Kidney (tissue), 13 donors: ENCODE measurements at regions not wholly inside any gene's neighbourhood (a gene's known extent, or its start where the extent isn't known, plus 50 kb on each side); places are given as distances from the start of the nearest gene placed in this dataset.

Source experiments
- DNase-seq, 5 donors: peaks; one replicate each; pipeline ENCODE4 v3.0.0-alpha.2; 2013 to 2020
- FAIRE-seq: peaks from 2 replicates; lab custom pipeline; 2012; peaks lifted over from hg19 to GRCh38; lab: Jason Lieb, UNC
- H3K27ac ChIP-seq, 2 donors: one replicate each; pipeline ENCODE4 v1.7.0; 2013; ENCODE audit warnings: low read depth in 2 of 2, low read length in 2 of 2, inconsistent platforms in 1 of 2
- H3K27me3 ChIP-seq: one replicate; pipeline ENCODE4 v1.7.1; 2013; ENCODE audit warnings: low read length, inconsistent platforms; ENCODE audit not compliant: control insufficient read depth, insufficient read depth
- H3K36me3 ChIP-seq, 3 donors: one replicate each; pipeline versions ENCODE4 v1.7.0 to v1.7.1; 2013; ENCODE audit warnings: low read length in 3 of 3, control low read depth in 1 of 3, inconsistent platforms in 1 of 3; ENCODE audit not compliant: insufficient read depth in 3 of 3, control insufficient read depth in 2 of 3
- H3K4me1 ChIP-seq, 3 donors: one replicate each; pipeline versions ENCODE4 v1.7.0 to v1.7.1; 2013; ENCODE audit warnings: low read length in 3 of 3, inconsistent platforms in 1 of 3, low read depth in 1 of 3; ENCODE audit not compliant: control insufficient read depth in 2 of 3, insufficient read depth in 2 of 3
- H3K4me3 ChIP-seq, 3 donors: one replicate each; pipeline versions ENCODE4 v1.7.0 to v1.8.1; 2013; ENCODE audit warnings: low read length in 3 of 3, control low read depth in 1 of 3, inconsistent platforms in 1 of 3
- H3K9ac ChIP-seq, 3 donors: one replicate each; pipeline versions ENCODE4 v1.7.0 to v1.7.1; 2013; ENCODE audit warnings: low read length in 3 of 3, control low read depth in 1 of 3, inconsistent platforms in 1 of 3
- H3K9me3 ChIP-seq, 3 donors: one replicate each; pipeline versions ENCODE4 v1.7.0 to v1.7.1; 2013; ENCODE audit warnings: low read length in 3 of 3, control low read depth in 1 of 3, inconsistent platforms in 1 of 3; ENCODE audit not compliant: control insufficient read depth in 2 of 3, insufficient read depth in 1 of 3
- intact Hi-C: fragments of 100-400 bp; cut with DNase I; formaldehyde crosslinking; loops from one replicate; pipeline ENCODE4 v1.11.1; 2022
- TF ChIP-seq, protein P1 (sequence below): IDR thresholded peaks from 3 replicates; pipeline ENCODE4 v1.5.1; 2012; ENCODE audit warnings: mild to moderate bottlenecking, moderate library complexity, borderline replicate concordance; ENCODE audit not compliant: insufficient read depth; ENCODE audit errors: extremely low read depth
- donor health status: control.
- donor health status: control.
- donor health status: control.
- donor health status: control.
- donor health status: control.
- donor health status: DM: yes; HTN: yes; CAD: no.
- donor health status: Normal renal cell carcinoma (clear cell type).

GRCh38 chr11:111081021-111081511, 164.5 kb upstream of the POU2AF2 start:
- FAIRE-seq (no peak), DNase-seq (peak in 3 of 5 donors; percentile 41 to 81 (median 68))
- no peak overlapping the region for H3K9ac ChIP-seq
- TF ChIP-seq, protein P1, sequence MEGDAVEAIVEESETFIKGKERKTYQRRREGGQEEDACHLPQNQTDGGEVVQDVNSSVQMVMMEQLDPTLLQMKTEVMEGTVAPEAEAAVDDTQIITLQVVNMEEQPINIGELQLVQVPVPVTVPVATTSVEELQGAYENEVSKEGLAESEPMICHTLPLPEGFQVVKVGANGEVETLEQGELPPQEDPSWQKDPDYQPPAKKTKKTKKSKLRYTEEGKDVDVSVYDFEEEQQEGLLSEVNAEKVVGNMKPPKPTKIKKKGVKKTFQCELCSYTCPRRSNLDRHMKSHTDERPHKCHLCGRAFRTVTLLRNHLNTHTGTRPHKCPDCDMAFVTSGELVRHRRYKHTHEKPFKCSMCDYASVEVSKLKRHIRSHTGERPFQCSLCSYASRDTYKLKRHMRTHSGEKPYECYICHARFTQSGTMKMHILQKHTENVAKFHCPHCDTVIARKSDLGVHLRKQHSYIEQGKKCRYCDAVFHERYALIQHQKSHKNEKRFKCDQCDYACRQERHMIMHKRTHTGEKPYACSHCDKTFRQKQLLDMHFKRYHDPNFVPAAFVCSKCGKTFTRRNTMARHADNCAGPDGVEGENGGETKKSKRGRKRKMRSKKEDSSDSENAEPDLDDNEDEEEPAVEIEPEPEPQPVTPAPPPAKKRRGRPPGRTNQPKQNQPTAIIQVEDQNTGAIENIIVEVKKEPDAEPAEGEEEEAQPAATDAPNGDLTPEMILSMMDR = no peak
- no peak overlapping the region for H3K4me3 ChIP-seq
- H3K27me3 ChIP-seq = no peaks in the 10 kb centered on the region
- no peaks in the 10 kb centered on the region for H3K36me3 ChIP-seq
- no peaks in the 10 kb centered on the region for H3K9me3 ChIP-seq
- H3K4me1 ChIP-seq = peaks cover 0 to 6% (median 0%) of the 10 kb centered on the region in 3 donors
- intact Hi-C loops = no loop called here
- H3K27ac ChIP-seq = no peak overlapping the region

GRCh38 chr11:111077530-111078322, 167.8 kb upstream of the POU2AF2 start:
- FAIRE-seq (no peak), DNase-seq (no peak)

GRCh38 chr11:111069066-111069465, 176.5 kb upstream of the POU2AF2 start:
- no peak for FAIRE-seq
- Histone ChIP-seq H3K9me3 (peaks cover 0 to 8% (median 0%) of the 10 kb centered on the region in 3 donors), H3K27ac (no peak overlapping the region), H3K36me3 (no peaks in the 10 kb centered on the region), H3K4me1 (no peaks in the 10 kb centered on the region), H3K4me3 (no peak overlapping the region), H3K9ac (no peak overlapping the region), H3K27me3 (no peaks in the 10 kb centered on the region)
- TF ChIP-seq, protein P1 = no peak
- intact Hi-C loops = no loop called here
- no peak for DNase-seq

More at GRCh38 chr11:111077530-111078322, 167.8 kb upstream of the POU2AF2 start:
- no peak overlapping the region for H3K9ac ChIP-seq
- TF ChIP-seq, protein P1 = no peak
- intact Hi-C loops = no loop called here
- H3K27ac ChIP-seq = no peak overlapping the region
- H3K4me3 ChIP-seq = no peak overlapping the region
- no peaks in the 10 kb centered on the region for H3K9me3 ChIP-seq
- H3K36me3 ChIP-seq = no peaks in the 10 kb centered on the region
- H3K4me1 ChIP-seq = peaks cover 0 to 6% (median 0%) of the 10 kb centered on the region in 3 donors
- no peaks in the 10 kb centered on the region for H3K27me3 ChIP-seq
